GM12878 (cell line): ENCODE measurements at regions not wholly inside any gene's neighbourhood (a gene's known extent, or its start where the extent isn't known, plus 50 kb on each side); places are given as distances from the start of the nearest gene placed in this dataset.

ENCODE experiments used
- ATAC-seq: fragments of 200-7000 bp; cut with Tn5 transposase; 3 replicates; pipeline ENCODE4 v1.9.1; 2020; ENCODE audit warnings: mild to moderate bottlenecking, moderate library complexity
- BruUV-seq: library from RNA; stranded (reverse); fragments of 400-500 nt; replicated peaks from 2 replicates; lab custom pipeline; 2021; lab: Mats Ljungman, UMichigan
- CTCF ChIA-PET: fragments of 300-600 bp; sonication (Branson Sonifier 250); formaldehyde crosslinking; extraction: SDS; loops from one replicate; lab custom pipeline; 2021; ENCODE audit warnings: inconsistent platforms; lab: Yijun Ruan, JAX
- POLR2A ChIA-PET: fragments of 350-600 bp; formaldehyde crosslinking; extraction: SDS; loops from one replicate; lab custom pipeline; 2021; ENCODE audit warnings: inconsistent platforms; lab: Charles Lee
- RAD21 ChIA-PET: fragments of 300-600 bp; sonication (Branson Sonifier 250); formaldehyde crosslinking; loops from one replicate; lab custom pipeline; 2023; ENCODE audit warnings: antibody characterized with exemption; ENCODE audit not compliant: unreplicated experiment; lab: Charles Lee
- SMC1A ChIA-PET: fragments of 300-600 bp; sonication (Branson Sonifier 250); formaldehyde crosslinking; loops from one replicate; lab custom pipeline; 2023; ENCODE audit not compliant: unreplicated experiment, uncharacterized antibody; lab: Charles Lee
- DNase-seq: peaks from one replicate; pipeline ENCODE4 v3.0.0-alpha.2; 2011; ENCODE audit warnings: low read depth, low spot score
- FAIRE-seq: peaks from 3 replicates; lab custom pipeline; 2011; peaks lifted over from hg19 to GRCh38; lab: Jason Lieb, UNC
- H2AFZ ChIP-seq: 2 replicates; pipeline ENCODE4 v1.6.0; 2011; ENCODE audit warnings: low read depth, low read length, control low read depth; ENCODE audit not compliant: control insufficient read depth
- H3K27ac ChIP-seq: 2 replicates; pipeline ENCODE4 v1.5.1; 2011; ENCODE audit warnings: control low read depth; ENCODE audit not compliant: control insufficient read depth, insufficient read depth
- H3K27me3 ChIP-seq, 2 experiments: replicated peaks in 1 of 2; 2 replicates each; pipeline versions ENCODE4 v1.6.0 to v1.6.1; 2011; ENCODE audit warnings: low read length in 1 of 2; ENCODE audit not compliant: control insufficient read depth in 2 of 2, insufficient read depth in 2 of 2
- H3K36me3 ChIP-seq, 2 experiments: 2 replicates each; pipeline ENCODE4 v1.5.1; 2011; ENCODE audit warnings: low read length in 1 of 2; ENCODE audit not compliant: control insufficient read depth in 2 of 2, insufficient read depth in 2 of 2
- H3K4me1 ChIP-seq: 2 replicates; pipeline ENCODE4 v1.6.1; 2011; ENCODE audit warnings: mild to moderate bottlenecking, low read length, moderate library complexity, mixed read lengths; ENCODE audit not compliant: control insufficient read depth, insufficient read depth
- H3K4me2 ChIP-seq: 2 replicates; pipeline ENCODE4 v1.6.0; 2011; ENCODE audit warnings: control low read depth; ENCODE audit not compliant: control insufficient read depth, insufficient read depth
- H3K4me3 ChIP-seq: fragments of 200-600 bp; sonication (generic); 2 replicates; pipeline ENCODE4 v1.5.1; 2016
- H3K79me2 ChIP-seq: 2 replicates; pipeline ENCODE4 v1.6.0; 2011; ENCODE audit warnings: low read length; ENCODE audit not compliant: control insufficient read depth, insufficient read depth
- H3K9ac ChIP-seq: 2 replicates; pipeline ENCODE4 v1.8.0; 2011; ENCODE audit warnings: low read length, control low read depth, mixed read lengths; ENCODE audit not compliant: control insufficient read depth, insufficient read depth
- H3K9me3 ChIP-seq: replicated peaks from 3 replicates; pipeline ENCODE4 v1.5.1; 2011; ENCODE audit warnings: mild to moderate bottlenecking, low read length; ENCODE audit not compliant: control insufficient read depth, insufficient read depth
- H4K20me1 ChIP-seq: 2 replicates; pipeline ENCODE4 v1.6.0; 2011; ENCODE audit not compliant: control insufficient read depth, insufficient read depth
- ATF7 ChIP-seq: fragments of 450-650 bp; IDR thresholded peaks from 2 replicates; pipeline ENCODE4 v1.6.1; 2016; ENCODE audit warnings: low read depth, mild to moderate bottlenecking
- BMI1 ChIP-seq: fragments of 450-650 bp; IDR thresholded peaks from 2 replicates; pipeline ENCODE4 v1.6.1; 2016; ENCODE audit warnings: mild to moderate bottlenecking, moderate library complexity, borderline replicate concordance
- CBX3 ChIP-seq: fragments of 200-600 bp; sonication (generic); IDR thresholded peaks from 2 replicates; pipeline ENCODE4 v1.6.1; 2016; ENCODE audit warnings: low read depth, borderline replicate concordance
- CBX5 ChIP-seq: sonication (generic); IDR thresholded peaks from 2 replicates; pipeline ENCODE4 v1.6.1; 2016; ENCODE audit warnings: low read depth, moderate library complexity, mild to moderate bottlenecking, inconsistent platforms
- EGR1 ChIP-seq, 2 experiments: IDR thresholded peaks; 1 replicate in 1 of 2; 2 replicates in 1 of 2; pipeline ENCODE4 v1.6.1; 2011 to 2012; ENCODE audit warnings: low read depth in 2 of 2, low read length in 2 of 2, borderline replicate concordance in 1 of 2, mild to moderate bottlenecking in 1 of 2, moderate library complexity in 1 of 2
- HSF1 ChIP-seq: fragments of 150-350 bp; IDR thresholded peaks from 2 replicates; pipeline ENCODE4 v1.6.1; 2014; ENCODE audit warnings: mild to moderate bottlenecking, low read depth, low read length
- IRF5 ChIP-seq: fragments of 450-650 bp; IDR thresholded peaks from 2 replicates; pipeline ENCODE4 v1.6.1; 2017; ENCODE audit warnings: borderline replicate concordance
- JUND ChIP-seq: IDR thresholded peaks from 2 replicates; pipeline ENCODE4 v1.6.1; 2012; ENCODE audit warnings: low read depth, mild to moderate bottlenecking, low read length, improper control_type of control experiment, moderate library complexity
- KDM1A ChIP-seq: fragments of 200-600 bp; sonication (generic); IDR thresholded peaks from 2 replicates; pipeline ENCODE4 v1.6.1; 2016; ENCODE audit warnings: borderline replicate concordance
- NR2C1 ChIP-seq: fragments of 450-650 bp; IDR thresholded peaks from 2 replicates; pipeline ENCODE4 v1.6.1; 2017; ENCODE audit warnings: antibody characterized with exemption, mild to moderate bottlenecking, moderate library complexity
- PAX8 ChIP-seq: fragments of 450-650 bp; IDR thresholded peaks from 2 replicates; pipeline ENCODE4 v1.6.1; 2017; ENCODE audit warnings: mild to moderate bottlenecking, moderate library complexity
- PKNOX1 ChIP-seq: fragments of 450-650 bp; IDR thresholded peaks from 2 replicates; pipeline ENCODE4 v1.6.1; 2016; ENCODE audit warnings: mild to moderate bottlenecking
- RB1 ChIP-seq: fragments of 450-650 bp; formaldehyde crosslinking; IDR thresholded peaks from 2 replicates; pipeline ENCODE4 v1.6.1; 2017; ENCODE audit warnings: mild to moderate bottlenecking, borderline replicate concordance
- RBBP5 ChIP-seq: fragments of 200-600 bp; sonication (generic); conservative IDR thresholded peaks from 2 replicates; pipeline ENCODE4 v1.6.1; 2016
- RUNX3 ChIP-seq: IDR thresholded peaks from 2 replicates; pipeline ENCODE4 v1.6.1; 2012; ENCODE audit warnings: low read length, inconsistent platforms
- SP1 ChIP-seq: IDR thresholded peaks from one replicate; pipeline ENCODE4 v1.6.1; 2011; ENCODE audit warnings: low read depth, low read length
- USF1 ChIP-seq: IDR thresholded peaks from 2 replicates; pipeline ENCODE4 v1.6.1; 2011; ENCODE audit warnings: borderline replicate concordance, low read depth, mild to moderate bottlenecking, moderate library complexity, mixed read lengths, low read length; ENCODE audit not compliant: insufficient read depth; ENCODE audit errors: extremely low read length
- ZBED1 ChIP-seq: IDR thresholded peaks from 2 replicates; pipeline ENCODE4 v1.6.1; 2016; ENCODE audit warnings: borderline replicate concordance
- WGBS: methylation state at CpG from one replicate; pipeline ENCODE4 v1.1.6; 2016; ENCODE audit warnings: low lambda C conversion rate; ENCODE audit not compliant: insufficient replicate concordance, insufficient coverage; ENCODE audit errors: missing lambda C conversion rate; 5-methylcytosine and 5-hydroxymethylcytosine counted together
- in situ Hi-C: fragments of 300-500 bp; cut with MboI; formaldehyde crosslinking; loops from 9 replicates; pipeline ENCODE4 v1.14.3; 2018; ENCODE audit warnings: mixed read lengths
- intact Hi-C: fragments of 100-400 bp; cut with micrococcal nuclease; formaldehyde crosslinking; loops from one replicate; pipeline ENCODE4 v1.14.2; 2022; ENCODE audit not compliant: unreplicated experiment

- Histone ChIP-seq H3K27ac (no peak overlapping the region), H3K4me1 (no peaks in the 10 kb centered on the region), H4K20me1 (no peaks in the 10 kb centered on the region), H3K36me3 (no peaks in the 10 kb centered on the region), H3K9ac (no peak overlapping the region), H2AFZ (no peak overlapping the region), H3K27me3 (peaks cover 0 to 3% of the 10 kb centered on the region in 2 experiments; a peak in 1 of 4 replicates), H3K4me3 (no peak overlapping the region), H3K9me3 (no peaks in the 10 kb centered on the region), H3K4me2 (no peak overlapping the region), H3K79me2 (no peaks in the 10 kb centered on the region)
- FAIRE-seq (no peak), ATAC-seq (no peak), DNase-seq (no peak)
- WGBS: 25% methylated on average over 1 of the region's 1 CpG
- ChIA-PET SMC1A (no interaction called here), POLR2A (no interaction called here), RAD21 (no interaction called here), CTCF (interaction anchor here (1.4 kb wide), 1 partner anchor 36 kb away, joined by 3 read pairs; no protein-coding TSS in a partner anchor)
- intact Hi-C loops (no loop called here), in situ Hi-C loops (no loop called here)
- no peak for TF ChIP-seq HSF1
- TF ChIP-seq CBX5: no peak
- no peak for TF ChIP-seq JUND
- no peak for TF ChIP-seq BMI1
- no peak for TF ChIP-seq NR2C1
- no peak for TF ChIP-seq ZBED1
- no peak for TF ChIP-seq ATF7
- TF ChIP-seq RBBP5: no peak
- no peak for TF ChIP-seq RUNX3
- TF ChIP-seq SP1: no peak
- TF ChIP-seq USF1: no peak
- no peak for TF ChIP-seq CBX3
- no peak for TF ChIP-seq PAX8
- TF ChIP-seq IRF5: no peak
- no peak for TF ChIP-seq PKNOX1
- TF ChIP-seq KDM1A: no peak
- no peak for TF ChIP-seq RB1
- TF ChIP-seq EGR1 (IDR thresholded peaks at IDR 0.05; ENCODE audit: borderline replicate concordance in 1 of 2, low read depth in 2 of 2, low read length in 2 of 2): no peak
- no TSS peak for BruUV-seq
Observed at GRCh38 chr21:35351434-35351833, 302.3 kb upstream of the RUNX1 start.
